Glutamatergic neuron (in vitro differentiated cells): ENCODE measurements at regions not wholly inside any gene's neighbourhood (a gene's known extent, or its start where the extent isn't known, plus 50 kb on each side); places are given as distances from the start of the nearest gene placed in this dataset.

ENCODE experiments used
- DNase-seq: peaks from one replicate; pipeline ENCODE4 v3.0.0; 2022
- H3K27ac Mint-ChIP-seq: one replicate; pipeline ENCODE4 v1.8.0; 2020; ENCODE audit warnings: mild to moderate bottlenecking, mixed read lengths, inconsistent platforms; ENCODE audit not compliant: unreplicated experiment
- H3K27me3 Mint-ChIP-seq: one replicate; pipeline ENCODE4 v1.8.0; 2020; ENCODE audit warnings: mild to moderate bottlenecking, moderate library complexity, mixed read lengths, inconsistent platforms; ENCODE audit not compliant: unreplicated experiment
- H3K36me3 Mint-ChIP-seq: one replicate; pipeline ENCODE4 v1.8.0; 2020; ENCODE audit warnings: mild to moderate bottlenecking, mixed read lengths, inconsistent platforms; ENCODE audit not compliant: unreplicated experiment
- H3K4me1 Mint-ChIP-seq: one replicate; pipeline ENCODE4 v1.8.0; 2020; ENCODE audit warnings: mild to moderate bottlenecking, low read depth, mixed read lengths, inconsistent platforms; ENCODE audit not compliant: unreplicated experiment
- H3K4me3 Mint-ChIP-seq: one replicate; pipeline ENCODE4 v1.8.0; 2020; ENCODE audit warnings: mild to moderate bottlenecking, mixed read lengths, inconsistent platforms; ENCODE audit not compliant: unreplicated experiment
- H3K9me3 Mint-ChIP-seq: one replicate; pipeline ENCODE4 v1.8.0; 2020; ENCODE audit warnings: mild to moderate bottlenecking, moderate library complexity, mixed read lengths, inconsistent platforms; ENCODE audit not compliant: unreplicated experiment
- TF ChIP-seq, protein P1 (sequence below): fragments of 200-600 bp; sonication (generic); IDR thresholded peaks from one replicate; pipeline ENCODE4 v1.5.0; 2021; ENCODE audit not compliant: partially characterized antibody, unreplicated experiment

DNA sequence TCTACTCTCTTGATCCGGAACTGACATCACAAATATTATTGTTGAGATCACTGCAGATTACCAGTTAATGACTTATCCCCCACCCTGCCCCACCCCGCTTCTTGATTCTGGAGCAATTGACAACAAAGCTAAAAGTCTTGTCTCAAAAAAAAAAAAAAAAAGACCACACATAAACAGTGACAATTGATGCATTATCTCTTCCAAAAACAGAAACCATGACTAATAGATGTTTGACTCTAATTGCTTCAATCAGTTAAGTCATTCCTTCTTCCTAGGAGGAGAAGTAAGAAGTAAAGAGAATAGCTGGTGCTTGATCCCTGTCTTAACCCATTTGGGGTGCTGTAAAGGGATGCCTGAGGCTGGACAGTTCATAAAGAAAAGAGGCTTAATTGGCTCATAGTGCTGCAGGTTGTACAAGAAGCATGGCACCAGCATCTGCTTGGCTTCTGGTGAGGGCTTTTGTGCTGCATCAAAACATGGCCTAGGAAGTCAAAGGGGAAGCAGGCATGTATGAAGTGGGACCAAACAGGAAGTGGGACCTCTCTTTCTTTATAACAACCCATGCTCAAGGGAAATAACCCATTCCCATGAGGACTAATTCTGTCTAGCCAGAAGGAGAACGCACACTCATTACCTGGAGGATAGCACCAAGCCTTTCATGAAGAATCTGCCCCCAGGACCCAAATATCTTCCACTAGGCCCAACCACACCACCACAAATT lies 158.7 kb downstream of the TMEM167A start:
- Mint-ChIP-seq H3K27me3 (peaks cover 3% of the 10 kb centered on the region), H3K36me3 (peaks cover 15% of the 10 kb centered on the region), H3K4me1 (no peaks in the 10 kb centered on the region), H3K9me3 (peaks cover 3% of the 10 kb centered on the region), H3K4me3 (no peak overlapping the region), H3K27ac (no peak overlapping the region)
- TF ChIP-seq, protein P1, sequence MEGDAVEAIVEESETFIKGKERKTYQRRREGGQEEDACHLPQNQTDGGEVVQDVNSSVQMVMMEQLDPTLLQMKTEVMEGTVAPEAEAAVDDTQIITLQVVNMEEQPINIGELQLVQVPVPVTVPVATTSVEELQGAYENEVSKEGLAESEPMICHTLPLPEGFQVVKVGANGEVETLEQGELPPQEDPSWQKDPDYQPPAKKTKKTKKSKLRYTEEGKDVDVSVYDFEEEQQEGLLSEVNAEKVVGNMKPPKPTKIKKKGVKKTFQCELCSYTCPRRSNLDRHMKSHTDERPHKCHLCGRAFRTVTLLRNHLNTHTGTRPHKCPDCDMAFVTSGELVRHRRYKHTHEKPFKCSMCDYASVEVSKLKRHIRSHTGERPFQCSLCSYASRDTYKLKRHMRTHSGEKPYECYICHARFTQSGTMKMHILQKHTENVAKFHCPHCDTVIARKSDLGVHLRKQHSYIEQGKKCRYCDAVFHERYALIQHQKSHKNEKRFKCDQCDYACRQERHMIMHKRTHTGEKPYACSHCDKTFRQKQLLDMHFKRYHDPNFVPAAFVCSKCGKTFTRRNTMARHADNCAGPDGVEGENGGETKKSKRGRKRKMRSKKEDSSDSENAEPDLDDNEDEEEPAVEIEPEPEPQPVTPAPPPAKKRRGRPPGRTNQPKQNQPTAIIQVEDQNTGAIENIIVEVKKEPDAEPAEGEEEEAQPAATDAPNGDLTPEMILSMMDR = no peak
- no peak for DNase-seq

DNA sequence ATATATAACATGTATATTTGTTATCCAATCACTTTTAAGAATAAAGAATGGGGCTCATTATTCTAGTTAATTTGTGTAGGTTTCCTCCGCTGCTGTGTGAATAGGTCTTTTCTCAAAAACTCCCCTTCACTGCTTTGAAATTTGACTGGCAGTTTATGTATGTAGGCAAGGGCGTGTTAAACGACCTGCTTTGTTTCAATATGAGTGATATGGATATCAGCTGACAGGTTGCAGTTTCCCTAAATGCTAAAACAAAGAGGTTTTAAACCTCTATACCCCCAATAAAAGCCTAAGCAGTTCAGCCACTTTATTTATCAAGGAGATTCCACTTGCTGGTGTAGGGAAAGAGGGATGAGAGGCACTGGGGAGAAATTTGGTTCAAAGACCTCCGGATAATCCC lies 159.6 kb downstream of the TMEM167A start:
- no peaks in the 10 kb centered on the region for H3K4me1 Mint-ChIP-seq
- H3K27ac Mint-ChIP-seq = no peak overlapping the region
- peaks cover 3% of the 10 kb centered on the region for H3K9me3 Mint-ChIP-seq
- DNase-seq = no peak
- TF ChIP-seq, protein P1 = no peak
- peaks cover 15% of the 10 kb centered on the region for H3K36me3 Mint-ChIP-seq
- no peak overlapping the region for H3K4me3 Mint-ChIP-seq
- peaks cover 3% of the 10 kb centered on the region for H3K27me3 Mint-ChIP-seq

DNA sequence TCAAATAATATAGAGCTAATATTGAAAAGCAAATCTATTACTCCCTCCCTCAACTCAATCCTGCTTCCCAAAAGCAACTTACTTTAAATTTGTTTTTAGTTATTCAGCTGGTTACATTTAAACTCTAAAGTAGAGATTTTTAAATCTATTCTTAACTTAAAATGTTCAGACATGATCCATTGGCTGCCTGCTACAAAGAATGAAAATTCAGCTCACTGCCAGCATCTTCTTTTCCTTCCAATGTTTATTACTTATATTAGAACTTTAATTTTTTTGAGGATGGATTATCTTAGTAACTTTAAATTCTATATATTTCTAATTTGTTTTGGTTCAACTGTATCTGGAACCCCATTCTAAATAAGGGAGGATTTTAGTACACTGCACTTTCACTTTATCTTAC lies 163.2 kb downstream of the TMEM167A start:
- H3K36me3 Mint-ChIP-seq = peaks cover 15% of the 10 kb centered on the region

DNA sequence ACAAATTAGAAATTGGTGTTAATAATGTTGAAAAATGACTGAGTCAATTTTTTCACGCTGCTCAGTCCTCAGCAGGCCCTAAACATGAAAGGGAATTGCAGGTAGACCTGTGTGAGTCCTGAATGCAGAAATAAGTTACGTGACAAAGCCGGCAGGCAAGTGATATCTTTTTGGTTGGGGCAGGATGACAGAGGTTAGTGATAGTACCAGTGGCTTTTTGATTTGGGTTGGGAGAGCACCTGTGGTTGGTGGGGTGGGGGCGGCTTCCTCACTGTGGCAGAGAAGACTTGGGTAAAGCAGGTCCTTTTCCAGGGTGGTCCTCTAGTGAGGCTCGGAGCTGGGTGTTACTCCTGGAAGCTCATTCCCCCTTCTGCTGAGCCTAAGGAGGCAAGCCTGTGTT lies 164.7 kb downstream of the TMEM167A start:
- peaks cover 6% of the 10 kb centered on the region for H3K4me1 Mint-ChIP-seq
- H3K4me3 Mint-ChIP-seq = no peak overlapping the region
- no peak for DNase-seq
- no peak overlapping the region for H3K27ac Mint-ChIP-seq
- TF ChIP-seq, protein P1 = no peak
- peaks cover 5% of the 10 kb centered on the region for H3K9me3 Mint-ChIP-seq
- peaks cover 3% of the 10 kb centered on the region for H3K27me3 Mint-ChIP-seq
- H3K36me3 Mint-ChIP-seq = peaks cover 15% of the 10 kb centered on the region

More for the DNA sequence above, 163.2 kb downstream of the TMEM167A start:
- TF ChIP-seq, protein P1 = no peak
- H3K4me3 Mint-ChIP-seq = no peak overlapping the region
- peaks cover 3% of the 10 kb centered on the region for H3K27me3 Mint-ChIP-seq
- peaks cover 6% of the 10 kb centered on the region for H3K4me1 Mint-ChIP-seq
- DNase-seq = no peak
- peaks cover 5% of the 10 kb centered on the region for H3K9me3 Mint-ChIP-seq
- no peak overlapping the region for H3K27ac Mint-ChIP-seq

DNA sequence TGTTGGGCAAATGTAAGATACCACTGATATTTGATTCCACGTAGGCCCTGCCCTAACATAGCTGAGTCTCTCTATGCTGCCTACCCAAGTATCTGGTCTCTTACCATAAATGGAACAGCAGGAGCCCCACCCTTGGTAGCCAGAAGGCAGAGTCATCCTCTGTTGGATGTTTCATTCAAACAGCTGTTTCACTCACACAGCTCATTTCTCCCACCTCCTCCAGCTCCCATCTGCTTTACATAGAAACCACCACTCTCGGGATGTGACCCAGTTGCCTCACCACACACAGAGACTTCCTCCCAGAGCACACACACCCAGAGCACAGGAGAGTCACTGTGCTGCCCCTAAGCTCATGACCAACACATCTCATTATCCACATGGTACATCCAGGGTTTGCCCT lies 165.3 kb downstream of the TMEM167A start:
- H3K27me3 Mint-ChIP-seq = peaks cover 3% of the 10 kb centered on the region
- peaks cover 6% of the 10 kb centered on the region for H3K4me1 Mint-ChIP-seq
- TF ChIP-seq, protein P1 = no peak
- DNase-seq = no peak
- H3K4me3 Mint-ChIP-seq = no peak overlapping the region
- H3K27ac Mint-ChIP-seq = no peak overlapping the region
- H3K9me3 Mint-ChIP-seq = peaks cover 5% of the 10 kb centered on the region
- H3K36me3 Mint-ChIP-seq = peaks cover 15% of the 10 kb centered on the region
